ENCODE measurements at regions not wholly inside any gene's neighbourhood (a gene's known extent, or its start where the extent isn't known, plus 50 kb on each side); places are given as distances from the start of the nearest gene placed in this dataset.
A peak's percentile ranks its signal among the peaks of the same experiment; 100 is the strongest.

- Histone ChIP-seq H3K36me3 (no peaks in the 10 kb centered on the region), H3K4me1 (peaks cover 7 to 18% of the 10 kb centered on the region in 2 donors), H3K27ac (peak overlapping the region in 1 of 2 donors; percentile 53), H3K4me3 (no peak overlapping the region), H3K27me3 (no peaks in the 10 kb centered on the region), H3K9me3 (no peaks in the 10 kb centered on the region)
- ATAC-seq (peak; percentile 85), DNase-seq (peak in 3 of 4 donors; percentile 53 to 82 (median 74))
- intact Hi-C loops (cut with DNase I): no loop called here
- no peak for TF ChIP-seq CTCF (IDR thresholded peaks at IDR 0.05)
Measured at GRCh38 chr3:188052169-188053035, 101.6 kb upstream of the LPP start.

- Histone ChIP-seq H3K27me3 (no peaks in the 10 kb centered on the region), H3K27ac (no peak overlapping the region), H3K4me1 (peaks cover 7 to 18% of the 10 kb centered on the region in 2 donors), H3K36me3 (no peaks in the 10 kb centered on the region), H3K4me3 (no peak overlapping the region), H3K9me3 (no peaks in the 10 kb centered on the region)
- no peak for TF ChIP-seq CTCF (IDR thresholded peaks at IDR 0.05)
- intact Hi-C loops (cut with DNase I): no loop called here
- ATAC-seq: peak; percentile 56
- DNase-seq: no peak
Measured at GRCh38 chr3:188053036-188053340, 101.0 kb upstream of the LPP start.

- H3K27me3 ChIP-seq: no peaks in the 10 kb centered on the region
- H3K36me3 ChIP-seq: no peaks in the 10 kb centered on the region
- no peak overlapping the region for H3K27ac ChIP-seq
- DNase-seq (no peak), ATAC-seq (no peak)
- H3K4me3 ChIP-seq: no peak overlapping the region
- intact Hi-C loops (cut with DNase I): no loop called here
- no peaks in the 10 kb centered on the region for H3K9me3 ChIP-seq
- H3K4me1 ChIP-seq: peaks cover 7 to 18% of the 10 kb centered on the region in 2 donors
- no peak for TF ChIP-seq CTCF (IDR thresholded peaks at IDR 0.05)
Measured at GRCh38 chr3:188053710-188054380, 100.1 kb upstream of the LPP start.

GRCh38 chr3:188054541-188054940 is 99.4 kb upstream of the LPP start:
- intact Hi-C loops (cut with DNase I): no loop called here
- TF ChIP-seq CTCF (IDR thresholded peaks at IDR 0.05): no peak
- no peak for DNase-seq
- no peak for ATAC-seq
- no peaks in the 10 kb centered on the region for H3K36me3 ChIP-seq
- no peak overlapping the region for H3K27ac ChIP-seq
- H3K27me3 ChIP-seq: no peaks in the 10 kb centered on the region
- H3K4me1 ChIP-seq: peaks cover 7 to 17% of the 10 kb centered on the region in 2 donors
- no peak overlapping the region for H3K4me3 ChIP-seq
- H3K9me3 ChIP-seq: no peaks in the 10 kb centered on the region

- no peaks in the 10 kb centered on the region for H3K27me3 ChIP-seq
- no peak overlapping the region for H3K27ac ChIP-seq
- intact Hi-C loops (cut with DNase I): no loop called here
- peaks cover 7 to 9% of the 10 kb centered on the region in 2 donors for H3K4me1 ChIP-seq
- no peak for TF ChIP-seq CTCF (IDR thresholded peaks at IDR 0.05)
- ATAC-seq: no peak
- no peak for DNase-seq
- no peaks in the 10 kb centered on the region for H3K36me3 ChIP-seq
- H3K4me3 ChIP-seq: no peak overlapping the region
- no peaks in the 10 kb centered on the region for H3K9me3 ChIP-seq
Measured at GRCh38 chr3:188055388-188055787, 98.6 kb upstream of the LPP start.
